ENCODE measurements at regions not wholly inside any gene's neighbourhood (a gene's known extent, or its start where the extent isn't known, plus 50 kb on each side); places are given as distances from the start of the nearest gene placed in this dataset.

DNA sequence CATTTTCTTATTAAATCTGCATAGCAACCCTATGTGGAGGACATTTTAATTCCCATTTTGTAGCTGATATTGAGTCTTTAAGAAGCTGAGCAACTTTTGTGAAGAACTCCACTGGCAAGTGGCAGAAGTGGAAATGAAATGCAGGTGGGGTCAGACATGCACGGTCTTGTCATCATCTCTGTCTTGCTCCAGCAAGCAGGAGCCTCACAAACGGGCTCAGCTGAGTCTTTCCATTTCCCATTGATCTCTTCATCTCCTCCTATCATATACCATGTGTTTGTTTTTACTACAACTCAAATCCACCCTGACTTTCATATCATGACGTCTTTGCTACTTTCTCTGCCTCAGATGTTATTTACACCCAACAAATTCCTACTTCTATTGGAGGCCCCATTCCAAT, 97.9 kb upstream of the TENM4 start:
- TF ChIP-seq, protein P1, sequence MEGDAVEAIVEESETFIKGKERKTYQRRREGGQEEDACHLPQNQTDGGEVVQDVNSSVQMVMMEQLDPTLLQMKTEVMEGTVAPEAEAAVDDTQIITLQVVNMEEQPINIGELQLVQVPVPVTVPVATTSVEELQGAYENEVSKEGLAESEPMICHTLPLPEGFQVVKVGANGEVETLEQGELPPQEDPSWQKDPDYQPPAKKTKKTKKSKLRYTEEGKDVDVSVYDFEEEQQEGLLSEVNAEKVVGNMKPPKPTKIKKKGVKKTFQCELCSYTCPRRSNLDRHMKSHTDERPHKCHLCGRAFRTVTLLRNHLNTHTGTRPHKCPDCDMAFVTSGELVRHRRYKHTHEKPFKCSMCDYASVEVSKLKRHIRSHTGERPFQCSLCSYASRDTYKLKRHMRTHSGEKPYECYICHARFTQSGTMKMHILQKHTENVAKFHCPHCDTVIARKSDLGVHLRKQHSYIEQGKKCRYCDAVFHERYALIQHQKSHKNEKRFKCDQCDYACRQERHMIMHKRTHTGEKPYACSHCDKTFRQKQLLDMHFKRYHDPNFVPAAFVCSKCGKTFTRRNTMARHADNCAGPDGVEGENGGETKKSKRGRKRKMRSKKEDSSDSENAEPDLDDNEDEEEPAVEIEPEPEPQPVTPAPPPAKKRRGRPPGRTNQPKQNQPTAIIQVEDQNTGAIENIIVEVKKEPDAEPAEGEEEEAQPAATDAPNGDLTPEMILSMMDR (IDR thresholded peaks at IDR 0.05), result no peak
- TF ChIP-seq ZFX (IDR thresholded peaks at IDR 0.05; ENCODE audit: borderline replicate concordance), result no peak
- no peak overlapping the region for H3K27ac ChIP-seq

DNA sequence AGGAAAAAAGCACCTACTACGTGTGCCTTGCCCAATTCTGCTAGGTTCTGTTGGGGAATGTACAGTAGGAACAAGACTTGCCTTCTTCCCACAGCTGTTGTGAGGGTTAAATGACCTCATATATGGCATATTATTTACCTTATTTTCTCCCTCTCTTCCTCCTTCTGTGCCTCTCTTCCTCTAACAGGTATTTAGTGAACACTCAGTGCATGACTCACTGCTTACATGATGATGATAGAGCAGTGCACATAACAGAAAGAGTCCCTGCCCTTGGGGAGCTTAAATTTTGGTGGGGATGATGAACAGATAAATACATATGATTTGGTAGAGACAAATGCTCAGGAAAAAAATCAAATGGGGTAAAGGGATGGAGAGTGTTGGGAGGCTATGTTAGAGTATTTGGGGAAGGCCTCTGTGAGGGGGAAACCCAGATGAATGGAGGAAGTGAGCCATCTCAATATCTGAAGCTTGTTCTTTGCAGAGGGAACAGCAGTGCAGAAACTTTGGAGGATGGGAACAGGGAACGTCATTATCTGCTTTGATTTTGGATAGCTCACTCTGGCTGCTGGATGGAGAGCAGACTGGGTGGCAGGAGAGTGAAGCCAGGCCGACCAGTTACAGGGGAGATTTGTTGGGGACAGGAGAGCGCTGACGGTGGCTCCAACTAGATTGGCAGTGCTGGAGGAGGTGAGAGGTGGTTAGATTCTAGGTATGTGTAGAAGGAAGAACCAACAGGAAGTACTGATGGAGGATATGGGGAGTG, 95.5 kb upstream of the TENM4 start:
- H3K27ac ChIP-seq, result no peak overlapping the region
- TF ChIP-seq ZFX (IDR thresholded peaks at IDR 0.05; ENCODE audit: borderline replicate concordance), result no peak
- TF ChIP-seq, protein P1 (IDR thresholded peaks at IDR 0.05), result no peak

DNA sequence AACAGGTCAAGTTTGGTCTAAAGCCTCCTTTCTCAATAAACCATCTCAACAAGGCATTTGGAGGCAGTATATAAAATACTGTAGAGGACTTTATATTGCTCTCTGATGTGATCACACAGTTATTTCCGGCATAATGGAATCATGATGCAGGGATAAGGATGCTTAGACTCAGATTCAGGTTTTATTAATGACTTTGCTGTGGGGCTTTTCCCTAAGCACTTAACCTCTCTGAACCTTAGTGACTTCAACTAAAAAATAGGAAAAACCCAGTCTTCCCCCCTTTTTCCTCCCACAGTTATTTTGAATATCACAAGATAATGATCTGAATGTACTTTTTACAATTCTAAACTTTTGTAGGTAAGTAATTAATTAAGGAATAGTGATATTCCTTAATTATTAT, 94.8 kb upstream of the TENM4 start:
- H3K27ac ChIP-seq, result no peak overlapping the region
- TF ChIP-seq, protein P1 (IDR thresholded peaks at IDR 0.05), result no peak
- TF ChIP-seq ZFX (IDR thresholded peaks at IDR 0.05; ENCODE audit: borderline replicate concordance), result no peak

DNA sequence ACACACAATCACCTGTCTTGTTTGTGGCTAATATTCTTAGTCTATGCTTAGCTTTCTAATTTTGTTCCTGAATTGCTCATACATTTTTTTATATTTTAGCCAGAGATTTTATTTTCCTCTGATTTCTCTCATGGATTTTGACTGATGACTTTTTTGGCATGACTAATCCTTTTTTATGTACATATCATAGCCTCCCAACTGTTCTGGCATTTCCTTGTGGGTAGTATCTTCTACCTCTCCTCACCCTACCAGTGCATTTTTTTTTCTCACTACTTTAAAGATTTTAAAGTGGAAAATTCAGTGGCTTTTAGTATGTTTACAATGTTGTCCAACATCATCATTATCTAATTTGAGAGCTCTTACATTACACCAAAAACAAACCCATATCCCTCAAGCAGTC, 84.4 kb upstream of the TENM4 start:
- no peak for TF ChIP-seq ZFX (IDR thresholded peaks at IDR 0.05; ENCODE audit: borderline replicate concordance)
- TF ChIP-seq, protein P1 (IDR thresholded peaks at IDR 0.05), result no peak
- no peak overlapping the region for H3K27ac ChIP-seq

DNA sequence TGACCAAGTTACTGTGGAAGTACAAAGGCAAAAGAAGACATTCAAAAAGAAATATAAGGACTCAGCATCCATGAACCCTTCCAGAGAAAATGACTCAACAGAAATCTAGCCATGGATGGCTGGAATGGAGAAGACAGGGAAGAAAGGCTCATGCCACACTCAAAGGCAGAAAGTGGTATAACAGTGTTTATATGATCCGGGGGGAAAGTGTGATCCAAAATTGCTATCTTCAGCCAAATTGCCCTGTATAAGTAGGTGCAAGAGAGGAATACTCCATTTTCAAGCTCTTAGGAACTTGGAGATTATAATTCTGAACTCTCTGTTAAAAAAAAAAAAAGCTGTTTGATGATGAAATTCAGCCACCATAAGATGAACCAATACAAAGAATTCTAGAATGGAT, 81.8 kb upstream of the TENM4 start:
- TF ChIP-seq, protein P1 (IDR thresholded peaks at IDR 0.05), result no peak
- no peak overlapping the region for H3K27ac ChIP-seq

DNA sequence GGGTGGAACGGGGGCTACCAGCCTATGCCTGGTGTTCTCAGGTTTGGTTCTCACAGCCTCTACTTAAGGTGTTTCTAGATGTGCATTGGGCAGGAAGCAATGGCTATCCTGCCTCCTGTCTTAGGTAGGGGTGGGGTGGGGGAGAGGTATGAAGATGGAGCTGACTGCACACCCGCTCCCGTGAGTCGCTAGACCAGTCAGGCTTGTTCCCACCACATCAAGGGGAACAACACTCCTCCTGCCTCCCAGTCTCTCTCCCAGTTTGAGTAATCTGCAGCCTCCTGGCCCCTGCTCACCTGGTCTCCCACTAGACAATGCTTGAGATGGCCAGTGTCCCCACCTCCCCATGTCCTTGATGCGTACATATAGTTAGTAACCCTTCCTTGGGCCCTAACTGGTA, 79.3 kb upstream of the TENM4 start:
- no peak overlapping the region for H3K27ac ChIP-seq
- TF ChIP-seq, protein P1 (IDR thresholded peaks at IDR 0.05), result no peak
- no peak for TF ChIP-seq ZFX (IDR thresholded peaks at IDR 0.05; ENCODE audit: borderline replicate concordance)

DNA sequence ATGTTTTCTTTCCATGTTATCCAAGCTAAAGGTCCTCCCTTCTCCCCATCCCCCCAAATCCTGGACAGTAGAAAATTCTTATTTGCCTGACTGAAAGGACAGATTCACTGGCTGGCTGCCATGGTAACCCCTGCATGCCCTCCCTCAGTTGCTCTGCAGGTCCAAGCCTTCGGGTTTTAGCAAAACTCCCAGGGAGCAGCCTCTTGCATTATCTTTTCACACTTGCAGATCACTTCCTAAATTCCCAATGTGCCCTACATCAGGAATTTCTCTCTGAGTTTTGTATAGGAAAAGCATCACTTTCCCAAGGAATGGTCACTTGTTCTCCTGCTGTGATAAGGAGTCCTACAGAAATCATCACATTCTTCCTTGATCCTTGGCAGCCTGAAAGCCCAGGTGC, 75.0 kb upstream of the TENM4 start:
- no peak for TF ChIP-seq ZFX (IDR thresholded peaks at IDR 0.05; ENCODE audit: borderline replicate concordance)
- TF ChIP-seq, protein P1 (IDR thresholded peaks at IDR 0.05), result no peak
- no peak overlapping the region for H3K27ac ChIP-seq
